Endothelial cell of umbilical vein (primary cell): ENCODE measurements at regions not wholly inside any gene's neighbourhood (a gene's known extent, or its start where the extent isn't known, plus 50 kb on each side); places are given as distances from the start of the nearest gene placed in this dataset.

ENCODE experiments used
- BruUV-seq: library from RNA; stranded (reverse); fragments of 400-500 nt; replicated peaks from 2 replicates; lab custom pipeline; 2021; lab: Mats Ljungman, UMichigan
- CTCF ChIA-PET: fragments of 300-600, 350-600 bp; sonication (Branson Sonifier 250); formaldehyde crosslinking; loops from one replicate; lab custom pipeline; 2021; ENCODE audit warnings: antibody characterized with exemption, inconsistent platforms; lab: Charles Lee
- POLR2A ChIA-PET: fragments of 300-600, 350-600 bp; sonication (Branson Sonifier 250); formaldehyde crosslinking; loops from one replicate; lab custom pipeline; 2021; ENCODE audit warnings: antibody characterized with exemption, inconsistent platforms; lab: Charles Lee
- DNase-seq: peaks from one replicate; pipeline ENCODE4 v3.0.0-alpha.2; 2011; ENCODE audit warnings: low read depth, low spot score
- FAIRE-seq: peaks from 2 replicates; lab custom pipeline; 2011; peaks lifted over from hg19 to GRCh38; lab: Jason Lieb, UNC
- H2AFZ ChIP-seq: 2 replicates; pipeline ENCODE4 v1.6.0; 2012; ENCODE audit warnings: low read depth, low read length, control low read depth, inconsistent platforms
- H3K27ac ChIP-seq: 2 replicates; pipeline ENCODE4 v1.5.1; 2011; ENCODE audit warnings: low read depth, mild to moderate bottlenecking, control low read depth, low read length, moderate library complexity; ENCODE audit not compliant: insufficient read depth
- H3K27me3 ChIP-seq, 2 experiments: 2 replicates each; pipeline versions ENCODE4 v1.6.0 to v1.6.1; 2011; ENCODE audit warnings: low read length in 2 of 2, mixed read lengths in 1 of 2; ENCODE audit not compliant: control insufficient read depth in 2 of 2, insufficient read depth in 2 of 2
- H3K36me3 ChIP-seq, 2 experiments: 2 replicates in 1 of 2; 3 replicates in 1 of 2; pipeline ENCODE4 v1.5.1; 2011; ENCODE audit warnings: low read length in 2 of 2, mild to moderate bottlenecking in 1 of 2, moderate library complexity in 1 of 2; ENCODE audit not compliant: control insufficient read depth in 2 of 2, insufficient read depth in 2 of 2; ENCODE audit errors: extremely low read depth in 1 of 2
- H3K4me1 ChIP-seq: 3 replicates; pipeline ENCODE4 v1.5.1; 2011; ENCODE audit warnings: mild to moderate bottlenecking, low read length; ENCODE audit not compliant: control insufficient read depth, insufficient read depth; ENCODE audit errors: extremely low read depth
- H3K4me2 ChIP-seq: 2 replicates; pipeline ENCODE4 v1.6.1; 2011; ENCODE audit warnings: low read length, control low read depth, mixed read lengths; ENCODE audit not compliant: insufficient read depth
- H3K4me3 ChIP-seq, 3 experiments: fragments of 200-600 bp in 1 of 3; sonication (generic), shearing (Covaris generic) in 1 of 3; replicated peaks in 1 of 3; 2 replicates each; pipeline ENCODE4 v1.5.1; 2011 to 2016; ENCODE audit warnings: control low read depth in 3 of 3, low read length in 3 of 3, mild to moderate bottlenecking in 2 of 3, inconsistent platforms in 1 of 3, low read depth in 1 of 3, moderate library complexity in 1 of 3; ENCODE audit not compliant: insufficient read depth in 1 of 3
- H3K79me2 ChIP-seq: 2 replicates; pipeline ENCODE4 v1.6.0; 2012; ENCODE audit warnings: low read length, inconsistent platforms; ENCODE audit not compliant: control insufficient read depth, insufficient read depth
- H3K9ac ChIP-seq: replicated peaks from 2 replicates; pipeline ENCODE3; 2011; ENCODE audit warnings: low read length, control low read depth; ENCODE audit not compliant: insufficient read depth; ENCODE audit errors: extremely low read depth
- H3K9me1 ChIP-seq: replicated peaks from 3 replicates; pipeline ENCODE4 v1.6.0; 2011; ENCODE audit warnings: mild to moderate bottlenecking, low read length; ENCODE audit not compliant: control insufficient read depth, insufficient read depth; ENCODE audit errors: extremely low read depth
- H3K9me3 ChIP-seq: replicated peaks from 2 replicates; pipeline ENCODE4 v1.5.1; 2012; ENCODE audit warnings: low read length, inconsistent platforms; ENCODE audit not compliant: control insufficient read depth, insufficient read depth
- H4K20me1 ChIP-seq: replicated peaks from 2 replicates; pipeline ENCODE3; 2011; ENCODE audit warnings: mild to moderate bottlenecking, low read length; ENCODE audit not compliant: control insufficient read depth, insufficient read depth; ENCODE audit errors: extremely low read depth
- CTCF ChIP-seq, 2 donors: IDR thresholded peaks; 1 replicate in 1 of 2; 2 replicates in 1 of 2; pipeline ENCODE4 v1.5.1; 2011; ENCODE audit warnings: low read length in 2 of 2, mild to moderate bottlenecking in 2 of 2, moderate library complexity in 2 of 2, control low read depth in 1 of 2, inconsistent platforms in 1 of 2, low read depth in 1 of 2; ENCODE audit not compliant: insufficient read depth in 1 of 2; ENCODE audit errors: extremely low read depth in 1 of 2
- EZH2 ChIP-seq: IDR thresholded peaks from 2 replicates; pipeline ENCODE4 v1.6.1; 2012; ENCODE audit warnings: borderline replicate concordance, low read depth, mild to moderate bottlenecking, moderate library complexity, low read length, inconsistent platforms; ENCODE audit not compliant: severe bottlenecking
- FOS ChIP-seq: IDR thresholded peaks from 2 replicates; pipeline ENCODE4 v1.6.1; 2011; ENCODE audit warnings: mild to moderate bottlenecking, low read length, moderate library complexity, borderline replicate concordance; ENCODE audit not compliant: insufficient read depth
- GATA2 ChIP-seq: IDR thresholded peaks from 2 replicates; pipeline ENCODE4 v1.7.0; 2011; ENCODE audit warnings: low read depth, mild to moderate bottlenecking, moderate library complexity, mixed read lengths, low read length; ENCODE audit not compliant: insufficient read length, insufficient read depth
- JUN ChIP-seq: IDR thresholded peaks from 2 replicates; pipeline ENCODE4 v1.6.1; 2011; ENCODE audit warnings: borderline replicate concordance, low read depth; ENCODE audit not compliant: insufficient read length, insufficient read depth
- MYC ChIP-seq: IDR thresholded peaks from one replicate; pipeline ENCODE4 v1.6.1; 2011; ENCODE audit warnings: mild to moderate bottlenecking, low read depth, low read length
- POLR2A ChIP-seq: IDR thresholded peaks from 2 replicates; pipeline ENCODE4 v1.6.1; 2012; ENCODE audit warnings: low read depth, mild to moderate bottlenecking, control low read depth, low read length
- POLR2AphosphoS5 ChIP-seq: IDR thresholded peaks from 2 replicates; pipeline ENCODE4 v1.6.1; 2012; ENCODE audit warnings: low read depth, mild to moderate bottlenecking, control low read depth, low read length, moderate library complexity; ENCODE audit not compliant: insufficient read depth
- dilution Hi-C: fragments of 300-500 bp; cut with MboI; formaldehyde crosslinking; loops from one replicate; pipeline ENCODE4 v1.15.0; 2019; ENCODE audit warnings: low sequenced_read_pairs; ENCODE audit not compliant: extremely low pct_ligation_motif_present
- intact Hi-C: fragments of 100-400 bp; cut with micrococcal nuclease; formaldehyde crosslinking; loops from one replicate; pipeline ENCODE4 v1.10.0; 2022
- TF ChIP-seq, protein P1 (sequence below): IDR thresholded peaks from 2 replicates; pipeline ENCODE4 v1.6.1; 2011; ENCODE audit not compliant: insufficient read depth, insufficient read length

- H3K36me3 ChIP-seq, result no peaks in the 10 kb centered on the region
- H2AFZ ChIP-seq, result no peak overlapping the region
- CTCF ChIA-PET, result interaction anchor here (0.7 kb wide), 1 partner anchor 11 kb away, joined by 3 read pairs; no protein-coding TSS in a partner anchor
- H3K4me3 ChIP-seq, result no peak overlapping the region
- H3K4me2 ChIP-seq, result no peak overlapping the region
- no peak for FAIRE-seq
- H3K9me1 ChIP-seq, result no peaks in the 10 kb centered on the region
- no peak overlapping the region for H3K27ac ChIP-seq
- no peaks in the 10 kb centered on the region for H3K27me3 ChIP-seq
- dilution Hi-C loops, result no loop called here
- no peak for TF ChIP-seq POLR2A
- TF ChIP-seq CTCF (IDR thresholded peaks at IDR 0.05; ENCODE audit: extremely low read depth in 1 of 2, insufficient read depth in 1 of 2, low read depth in 1 of 2, low read length in 2 of 2), result no peak
- no TSS peak for BruUV-seq
- DNase-seq, result no peak
- H4K20me1 ChIP-seq, result no peaks in the 10 kb centered on the region
- H3K79me2 ChIP-seq, result no peaks in the 10 kb centered on the region
- intact Hi-C loops, result no loop called here
- no peaks in the 10 kb centered on the region for H3K9me3 ChIP-seq
- H3K9ac ChIP-seq, result no peak overlapping the region
- POLR2A ChIA-PET, result no interaction called here
- H3K4me1 ChIP-seq, result no peaks in the 10 kb centered on the region
Observed at GRCh38 chr13:87859261-87859660, 188.1 kb downstream of the SLITRK5 start.

- Histone ChIP-seq H3K9me1 (no peaks in the 10 kb centered on the region), H2AFZ (no peak overlapping the region), H3K36me3 (no peaks in the 10 kb centered on the region), H3K4me1 (no peaks in the 10 kb centered on the region), H3K9me3 (no peaks in the 10 kb centered on the region), H4K20me1 (no peaks in the 10 kb centered on the region), H3K27ac (no peak overlapping the region), H3K9ac (no peak overlapping the region), H3K27me3 (no peaks in the 10 kb centered on the region), H3K4me3 (no peak overlapping the region), H3K79me2 (no peaks in the 10 kb centered on the region), H3K4me2 (no peak overlapping the region)
- FAIRE-seq (no peak), DNase-seq (no peak)
- dilution Hi-C loops (no loop called here), intact Hi-C loops (no loop called here)
- POLR2A ChIA-PET, result no interaction called here
- TF ChIP-seq, protein P1, sequence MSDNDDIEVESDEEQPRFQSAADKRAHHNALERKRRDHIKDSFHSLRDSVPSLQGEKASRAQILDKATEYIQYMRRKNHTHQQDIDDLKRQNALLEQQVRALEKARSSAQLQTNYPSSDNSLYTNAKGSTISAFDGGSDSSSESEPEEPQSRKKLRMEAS, result no peak
- TF ChIP-seq GATA2, result no peak
- no peak for TF ChIP-seq JUN
- TF ChIP-seq POLR2A, result no peak
- TF ChIP-seq CTCF (IDR thresholded peaks at IDR 0.05; ENCODE audit: extremely low read depth in 1 of 2, insufficient read depth in 1 of 2, low read depth in 1 of 2, low read length in 2 of 2), result no peak
- TF ChIP-seq MYC, result no peak
- TF ChIP-seq FOS, result no peak
- TF ChIP-seq POLR2AphosphoS5, result no peak
- TF ChIP-seq EZH2, result no peak
- CTCF ChIA-PET, result no interaction called here
- no TSS peak for BruUV-seq
Observed at GRCh38 chr13:87867426-87867825, 196.3 kb downstream of the SLITRK5 start.
